Hepatocyte (in vitro differentiated cells): ENCODE measurements at regions not wholly inside any gene's neighbourhood (a gene's known extent, or its start where the extent isn't known, plus 50 kb on each side); places are given as distances from the start of the nearest gene placed in this dataset.

Source experiments
- EZH2 ChIP-seq: fragments of 200-600 bp; sonication (generic); IDR thresholded peaks from 2 replicates; pipeline ENCODE4 v1.6.1; 2016; ENCODE audit warnings: antibody characterized with exemption, mild to moderate bottlenecking, borderline replicate concordance
- EZH2phosphoT487 ChIP-seq: fragments of 200-600 bp; sonication (generic); IDR thresholded peaks from one replicate; pipeline ENCODE4 v1.6.1; 2018; ENCODE audit warnings: antibody characterized with exemption, mild to moderate bottlenecking, low read depth, moderate library complexity; ENCODE audit not compliant: unreplicated experiment, severe bottlenecking
- TF ChIP-seq, protein P1 (sequence below): fragments of 200-600 bp; sonication (generic); IDR thresholded peaks from 2 replicates; pipeline ENCODE4 v1.5.1; 2016; ENCODE audit warnings: antibody characterized with exemption, mild to moderate bottlenecking; ENCODE audit not compliant: poor library complexity

- TF ChIP-seq, protein P1, sequence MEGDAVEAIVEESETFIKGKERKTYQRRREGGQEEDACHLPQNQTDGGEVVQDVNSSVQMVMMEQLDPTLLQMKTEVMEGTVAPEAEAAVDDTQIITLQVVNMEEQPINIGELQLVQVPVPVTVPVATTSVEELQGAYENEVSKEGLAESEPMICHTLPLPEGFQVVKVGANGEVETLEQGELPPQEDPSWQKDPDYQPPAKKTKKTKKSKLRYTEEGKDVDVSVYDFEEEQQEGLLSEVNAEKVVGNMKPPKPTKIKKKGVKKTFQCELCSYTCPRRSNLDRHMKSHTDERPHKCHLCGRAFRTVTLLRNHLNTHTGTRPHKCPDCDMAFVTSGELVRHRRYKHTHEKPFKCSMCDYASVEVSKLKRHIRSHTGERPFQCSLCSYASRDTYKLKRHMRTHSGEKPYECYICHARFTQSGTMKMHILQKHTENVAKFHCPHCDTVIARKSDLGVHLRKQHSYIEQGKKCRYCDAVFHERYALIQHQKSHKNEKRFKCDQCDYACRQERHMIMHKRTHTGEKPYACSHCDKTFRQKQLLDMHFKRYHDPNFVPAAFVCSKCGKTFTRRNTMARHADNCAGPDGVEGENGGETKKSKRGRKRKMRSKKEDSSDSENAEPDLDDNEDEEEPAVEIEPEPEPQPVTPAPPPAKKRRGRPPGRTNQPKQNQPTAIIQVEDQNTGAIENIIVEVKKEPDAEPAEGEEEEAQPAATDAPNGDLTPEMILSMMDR = no peak
- no peak for TF ChIP-seq EZH2phosphoT487
- TF ChIP-seq EZH2 = no peak
Observed at GRCh38 chr5:38163636-38164237, 94.6 kb upstream of the EGFLAM start.
